Neural cell (in vitro differentiated cells): ENCODE measurements at regions not wholly inside any gene's neighbourhood (a gene's known extent, or its start where the extent isn't known, plus 50 kb on each side); places are given as distances from the start of the nearest gene placed in this dataset.

Source experiments
- H2AFZ ChIP-seq: fragments of 200-600, 300-800 bp; sonication (generic), shearing (Covaris generic); 2 replicates; pipeline ENCODE4 v1.6.0; 2014; ENCODE audit warnings: low read depth, mild to moderate bottlenecking, antibody characterized with exemption, low read length, moderate library complexity
- H3F3A ChIP-seq: fragments of 200-600 bp; shearing (Covaris generic); 2 replicates; pipeline ENCODE4 v1.6.1; 2016; ENCODE audit warnings: mild to moderate bottlenecking, moderate library complexity, mixed read lengths, antibody characterized with exemption, low read length; ENCODE audit not compliant: insufficient read depth, poor library complexity, severe bottlenecking
- H3K27ac ChIP-seq: fragments of 200-600, 300-800 bp; sonication (generic), shearing (Covaris generic); 2 replicates; pipeline ENCODE4 v1.5.1; 2014; ENCODE audit warnings: mild to moderate bottlenecking, low read length, moderate library complexity
- H3K27me3 ChIP-seq: fragments of 300-800, 200-600 bp; sonication (generic), shearing (Covaris generic); 2 replicates; pipeline ENCODE4 v1.6.0; 2014; ENCODE audit warnings: mild to moderate bottlenecking, low read depth, low read length, moderate library complexity; ENCODE audit not compliant: insufficient read depth
- H3K36me3 ChIP-seq: fragments of 300-800, 200-600 bp; sonication (generic), shearing (Covaris generic); 2 replicates; pipeline ENCODE4 v1.5.1; 2014; ENCODE audit warnings: mild to moderate bottlenecking, antibody characterized with exemption, low read length, moderate library complexity; ENCODE audit not compliant: insufficient read depth
- H3K4me2 ChIP-seq: fragments of 300-800, 200-600 bp; sonication (generic), shearing (Covaris generic); 2 replicates; pipeline ENCODE4 v1.6.0; 2014; ENCODE audit warnings: mild to moderate bottlenecking, low read length
- H3K4me3 ChIP-seq: fragments of 300-800, 200-600 bp; sonication (generic), shearing (Covaris generic); 2 replicates; pipeline ENCODE4 v1.5.1; 2014; ENCODE audit warnings: mild to moderate bottlenecking, low read length, moderate library complexity
- H3K79me2 ChIP-seq: fragments of 200-600 bp; shearing (Covaris generic); replicated peaks from 2 replicates; pipeline ENCODE4 v1.6.0; 2014; ENCODE audit warnings: mild to moderate bottlenecking, low read length, moderate library complexity; ENCODE audit not compliant: insufficient read depth
- H3K9ac ChIP-seq: fragments of 300-800, 200-600 bp; sonication (generic), shearing (Covaris generic); 2 replicates; pipeline ENCODE4 v1.6.1; 2016; ENCODE audit warnings: mild to moderate bottlenecking, low read length, mixed read lengths
- H3K9me2 ChIP-seq: fragments of 200-600 bp; shearing (Covaris generic); 2 replicates; pipeline ENCODE4 v1.6.1; 2016; ENCODE audit warnings: mild to moderate bottlenecking, low read length, mixed read lengths; ENCODE audit not compliant: insufficient read depth
- H3K9me3 ChIP-seq: fragments of 200-600, 300-800 bp; sonication (generic), shearing (Covaris generic); 2 replicates; pipeline ENCODE4 v1.6.1; 2016; ENCODE audit warnings: mild to moderate bottlenecking, mixed run types, low read length, moderate library complexity, mixed read lengths
- H4K20me1 ChIP-seq: fragments of 200-600 bp; shearing (Covaris generic); 2 replicates; pipeline ENCODE4 v1.6.1; 2016; ENCODE audit warnings: mild to moderate bottlenecking, mixed run types; ENCODE audit not compliant: insufficient read depth
- CTCF ChIP-seq: fragments of 450-650 bp; IDR thresholded peaks from 2 replicates; pipeline ENCODE4 v1.5.1; 2014; ENCODE audit warnings: antibody characterized with exemption, mild to moderate bottlenecking, moderate library complexity; ENCODE audit not compliant: poor library complexity, severe bottlenecking
- EP300 ChIP-seq: fragments of 450-650 bp; conservative IDR thresholded peaks from 2 replicates; pipeline ENCODE4 v1.6.1; 2014; ENCODE audit warnings: antibody characterized with exemption, mild to moderate bottlenecking, moderate library complexity; ENCODE audit not compliant: poor library complexity, severe bottlenecking
- EZH2 ChIP-seq: fragments of 200-600, 300-800 bp; shearing (Covaris generic), sonication (generic); IDR thresholded peaks from 2 replicates; pipeline ENCODE4 v1.6.1; 2014; ENCODE audit warnings: antibody characterized with exemption, low read length, borderline replicate concordance, mild to moderate bottlenecking; ENCODE audit not compliant: insufficient read depth, poor library complexity, severe bottlenecking
- MXI1 ChIP-seq: fragments of 450-650 bp; conservative IDR thresholded peaks from 2 replicates; pipeline ENCODE4 v1.6.1; 2014; ENCODE audit warnings: antibody characterized with exemption, mild to moderate bottlenecking; ENCODE audit not compliant: poor library complexity, severe bottlenecking
- POLR2AphosphoS5 ChIP-seq: IDR thresholded peaks from 2 replicates; pipeline ENCODE4 v1.6.1; 2012
- RAD21 ChIP-seq: fragments of 450-650 bp; conservative IDR thresholded peaks from 2 replicates; pipeline ENCODE4 v1.6.1; 2014; ENCODE audit warnings: antibody characterized with exemption, mild to moderate bottlenecking, moderate library complexity
- SMC3 ChIP-seq: fragments of 450-650 bp; conservative IDR thresholded peaks from 2 replicates; pipeline ENCODE4 v1.6.1; 2014; ENCODE audit warnings: antibody characterized with exemption, mild to moderate bottlenecking, moderate library complexity; ENCODE audit not compliant: poor library complexity
- TAF1 ChIP-seq: IDR thresholded peaks from 2 replicates; pipeline ENCODE4 v1.6.1; 2012; ENCODE audit warnings: low read depth
- TF ChIP-seq, protein P1 (sequence below): IDR thresholded peaks from 2 replicates; pipeline ENCODE4 v1.6.1; 2012; ENCODE audit warnings: borderline replicate concordance

- no peaks in the 10 kb centered on the region for H3K27me3 ChIP-seq
- H3K4me3 ChIP-seq: no peak overlapping the region
- no peaks in the 10 kb centered on the region for H3K9me2 ChIP-seq
- no peaks in the 10 kb centered on the region for H3K79me2 ChIP-seq
- H3K4me2 ChIP-seq: no peak overlapping the region
- no peaks in the 10 kb centered on the region for H3F3A ChIP-seq
- H3K9me3 ChIP-seq: no peaks in the 10 kb centered on the region
- no peak overlapping the region for H2AFZ ChIP-seq
- TF ChIP-seq POLR2AphosphoS5: no peak
- TF ChIP-seq, protein P1, sequence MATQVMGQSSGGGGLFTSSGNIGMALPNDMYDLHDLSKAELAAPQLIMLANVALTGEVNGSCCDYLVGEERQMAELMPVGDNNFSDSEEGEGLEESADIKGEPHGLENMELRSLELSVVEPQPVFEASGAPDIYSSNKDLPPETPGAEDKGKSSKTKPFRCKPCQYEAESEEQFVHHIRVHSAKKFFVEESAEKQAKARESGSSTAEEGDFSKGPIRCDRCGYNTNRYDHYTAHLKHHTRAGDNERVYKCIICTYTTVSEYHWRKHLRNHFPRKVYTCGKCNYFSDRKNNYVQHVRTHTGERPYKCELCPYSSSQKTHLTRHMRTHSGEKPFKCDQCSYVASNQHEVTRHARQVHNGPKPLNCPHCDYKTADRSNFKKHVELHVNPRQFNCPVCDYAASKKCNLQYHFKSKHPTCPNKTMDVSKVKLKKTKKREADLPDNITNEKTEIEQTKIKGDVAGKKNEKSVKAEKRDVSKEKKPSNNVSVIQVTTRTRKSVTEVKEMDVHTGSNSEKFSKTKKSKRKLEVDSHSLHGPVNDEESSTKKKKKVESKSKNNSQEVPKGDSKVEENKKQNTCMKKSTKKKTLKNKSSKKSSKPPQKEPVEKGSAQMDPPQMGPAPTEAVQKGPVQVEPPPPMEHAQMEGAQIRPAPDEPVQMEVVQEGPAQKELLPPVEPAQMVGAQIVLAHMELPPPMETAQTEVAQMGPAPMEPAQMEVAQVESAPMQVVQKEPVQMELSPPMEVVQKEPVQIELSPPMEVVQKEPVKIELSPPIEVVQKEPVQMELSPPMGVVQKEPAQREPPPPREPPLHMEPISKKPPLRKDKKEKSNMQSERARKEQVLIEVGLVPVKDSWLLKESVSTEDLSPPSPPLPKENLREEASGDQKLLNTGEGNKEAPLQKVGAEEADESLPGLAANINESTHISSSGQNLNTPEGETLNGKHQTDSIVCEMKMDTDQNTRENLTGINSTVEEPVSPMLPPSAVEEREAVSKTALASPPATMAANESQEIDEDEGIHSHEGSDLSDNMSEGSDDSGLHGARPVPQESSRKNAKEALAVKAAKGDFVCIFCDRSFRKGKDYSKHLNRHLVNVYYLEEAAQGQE: no peak
- no peak for TF ChIP-seq SMC3
- no peak for TF ChIP-seq EP300
- no peak for TF ChIP-seq CTCF
- TF ChIP-seq TAF1: no peak
- no peak for TF ChIP-seq RAD21
- no peak for TF ChIP-seq MXI1
- no peak for TF ChIP-seq EZH2
- no peaks in the 10 kb centered on the region for H3K36me3 ChIP-seq
- no peak overlapping the region for H3K27ac ChIP-seq
- H3K9ac ChIP-seq: no peak overlapping the region
- no peaks in the 10 kb centered on the region for H4K20me1 ChIP-seq
Measured at GRCh38 chr6:137286916-137287315, 67.7 kb upstream of the IFNGR1 start.

GRCh38 chr6:137286368-137286767 lies 67.2 kb upstream of the IFNGR1 start:
- Histone ChIP-seq H3K79me2 (no peaks in the 10 kb centered on the region), H3K9me3 (no peaks in the 10 kb centered on the region), H3F3A (no peaks in the 10 kb centered on the region), H3K9ac (no peak overlapping the region), H3K36me3 (no peaks in the 10 kb centered on the region), H3K27me3 (no peaks in the 10 kb centered on the region), H3K4me3 (no peak overlapping the region), H3K27ac (no peak overlapping the region), H4K20me1 (no peaks in the 10 kb centered on the region), H3K4me2 (no peak overlapping the region), H2AFZ (no peak overlapping the region), H3K9me2 (no peaks in the 10 kb centered on the region)
- TF ChIP-seq MXI1 (no peak), RAD21 (no peak), TAF1 (no peak), EZH2 (no peak)

GRCh38 chr6:137284811-137285110 lies 65.6 kb upstream of the IFNGR1 start:
- Histone ChIP-seq H3K27ac (no peak overlapping the region), H3K9ac (no peak overlapping the region)
- TF ChIP-seq, protein P1: no peak
- no peak for TF ChIP-seq SMC3
- TF ChIP-seq POLR2AphosphoS5: no peak
- TF ChIP-seq CTCF: no peak
- no peak for TF ChIP-seq EP300
- no peak for TF ChIP-seq MXI1
- no peak for TF ChIP-seq RAD21
- TF ChIP-seq EZH2: no peak
- no peak for TF ChIP-seq TAF1

More at GRCh38 chr6:137284811-137285110, 65.6 kb upstream of the IFNGR1 start:
- Histone ChIP-seq H3K9me3 (no peaks in the 10 kb centered on the region), H3K9me2 (no peaks in the 10 kb centered on the region), H3F3A (no peaks in the 10 kb centered on the region), H3K4me3 (no peak overlapping the region), H3K36me3 (no peaks in the 10 kb centered on the region), H3K4me2 (no peak overlapping the region), H2AFZ (no peak overlapping the region), H3K27me3 (no peaks in the 10 kb centered on the region), H4K20me1 (no peaks in the 10 kb centered on the region), H3K79me2 (no peaks in the 10 kb centered on the region)
